ENCODE measurements at regions not wholly inside any gene's neighbourhood (a gene's known extent, or its start where the extent isn't known, plus 50 kb on each side); places are given as distances from the start of the nearest gene placed in this dataset.

GRCh38 chr12:34294671-34295365 is 272.5 kb downstream of the ALG10 start:
- intact Hi-C loops (cut with DNase I; ENCODE audit: low total_unique reads), result no loop called here
- 75 to 85% (median 82%) methylated on average over 23 of the region's 23 CpGs for WGBS, 5 donors
- no peak for DNase-seq

DNA sequence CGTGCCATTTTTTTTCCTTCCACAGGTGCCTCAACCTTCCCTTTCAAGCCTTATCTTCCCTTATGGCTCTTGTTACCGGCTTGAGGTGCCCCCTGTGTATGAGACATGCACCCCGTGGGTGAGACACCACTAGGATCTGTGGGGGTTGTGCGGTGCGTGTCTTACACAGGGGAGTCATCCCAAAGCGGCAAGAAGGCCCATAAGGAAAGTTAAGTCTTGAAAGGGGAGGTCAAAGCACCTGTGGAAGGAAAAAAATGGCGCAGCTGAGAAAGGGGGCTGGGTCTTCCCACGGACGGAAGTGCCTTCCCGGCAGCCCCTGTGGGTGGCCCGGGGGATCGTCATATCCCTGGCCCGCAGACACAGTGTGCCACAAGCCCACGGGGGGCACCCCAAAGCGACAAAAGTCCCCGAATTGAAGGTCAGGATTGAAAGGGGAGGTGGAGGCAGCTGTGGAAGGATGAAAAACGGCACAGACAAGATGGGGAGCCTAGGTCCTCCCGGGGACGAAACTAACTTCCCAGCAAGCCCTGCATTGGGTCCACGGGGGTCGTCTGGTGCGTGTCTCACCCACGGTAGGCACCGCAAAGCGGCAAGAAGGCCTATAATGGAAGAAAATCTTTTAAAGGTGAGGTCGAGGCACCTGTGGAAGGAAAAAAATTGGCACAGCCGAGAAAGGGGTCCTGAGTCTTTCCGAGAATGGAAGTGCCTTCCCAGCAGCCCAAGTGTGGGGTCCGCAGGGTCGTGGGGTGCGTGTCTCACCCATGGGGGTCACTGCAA is 273.3 kb downstream of the ALG10 start:
- DNase-seq, result no peak
- H3K9me3 ChIP-seq, result peaks cover 11 to 100% (median 76%) of the 10 kb centered on the region in 4 donors
- TF ChIP-seq CTCF (IDR thresholded peaks at IDR 0.05), result no peak
- no peak for TF ChIP-seq POLR2AphosphoS5 (IDR thresholded peaks at IDR 0.05)
- TF ChIP-seq EP300 (IDR thresholded peaks at IDR 0.05), result no peak
- TF ChIP-seq POLR2A (IDR thresholded peaks at IDR 0.05), result no peak
- no peak overlapping the region for H3K4me3 ChIP-seq
- no peak overlapping the region for H3K27ac ChIP-seq
- no peaks in the 10 kb centered on the region for H3K36me3 ChIP-seq
- intact Hi-C loops (cut with DNase I; ENCODE audit: low total_unique reads), result no loop called here
- no peaks in the 10 kb centered on the region for H3K4me1 ChIP-seq
- H3K27me3 ChIP-seq, result no peaks in the 10 kb centered on the region
- 75 to 82% (median 80%) methylated on average over 31 of the region's 31 CpGs for WGBS, 5 donors

More at GRCh38 chr12:34294671-34295365, 272.5 kb downstream of the ALG10 start:
- H3K4me3 ChIP-seq, result no peak overlapping the region
- H3K36me3 ChIP-seq, result no peaks in the 10 kb centered on the region
- TF ChIP-seq CTCF (IDR thresholded peaks at IDR 0.05) (no peak), EP300 (IDR thresholded peaks at IDR 0.05) (no peak), POLR2A (IDR thresholded peaks at IDR 0.05) (no peak), POLR2AphosphoS5 (IDR thresholded peaks at IDR 0.05) (no peak)
- no peaks in the 10 kb centered on the region for H3K4me1 ChIP-seq
- H3K27ac ChIP-seq, result no peak overlapping the region
- H3K9me3 ChIP-seq, result peaks cover 11 to 100% (median 74%) of the 10 kb centered on the region in 4 donors
- no peaks in the 10 kb centered on the region for H3K27me3 ChIP-seq

GRCh38 chr12:34296143-34297041 is 274.1 kb downstream of the ALG10 start:
- no peak for DNase-seq
- WGBS, 5 donors, result 67 to 72% (median 70%) methylated on average over 30 of the region's 30 CpGs
- H3K27ac ChIP-seq, result no peak overlapping the region

DNA sequence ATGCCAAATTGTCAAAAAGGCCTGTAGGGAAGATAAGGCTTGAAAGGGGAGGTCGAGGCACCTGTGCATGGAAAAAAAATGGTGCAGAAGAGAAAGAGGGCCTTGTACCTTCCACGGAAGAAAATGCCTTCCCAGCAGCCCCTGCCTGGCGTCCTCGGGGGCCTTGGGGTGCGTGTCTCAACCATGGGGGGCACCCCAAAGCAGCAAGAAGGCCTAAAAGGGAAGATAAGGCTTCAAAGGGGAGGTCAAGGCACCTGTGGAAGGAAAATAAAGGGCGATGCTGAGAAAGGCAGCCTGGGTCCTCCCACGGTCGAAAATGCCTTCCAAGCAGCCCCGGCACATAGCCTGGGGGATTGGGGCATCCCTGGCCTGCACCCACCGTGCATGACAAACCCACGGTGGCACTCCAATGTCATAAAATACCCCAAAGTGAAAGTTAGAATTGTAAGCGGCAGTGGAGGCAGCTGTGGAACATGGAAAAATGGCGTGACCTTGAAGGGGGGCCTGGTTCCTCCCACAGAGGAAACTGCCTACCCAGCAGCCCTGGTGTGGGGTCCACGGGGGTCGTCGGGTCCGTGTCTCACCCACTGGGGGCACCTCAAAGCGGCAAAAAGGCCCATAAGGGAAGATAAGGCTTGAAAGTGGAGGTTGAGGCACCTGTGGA is 275.0 kb downstream of the ALG10 start:
- Histone ChIP-seq H3K4me3 (no peak overlapping the region), H3K27me3 (no peaks in the 10 kb centered on the region), H3K36me3 (no peaks in the 10 kb centered on the region), H3K27ac (no peak overlapping the region), H3K9me3 (peaks cover 11 to 100% (median 77%) of the 10 kb centered on the region in 4 donors), H3K4me1 (no peaks in the 10 kb centered on the region)
- TF ChIP-seq POLR2A (IDR thresholded peaks at IDR 0.05), result no peak
- TF ChIP-seq POLR2AphosphoS5 (IDR thresholded peaks at IDR 0.05), result no peak
- TF ChIP-seq CTCF (IDR thresholded peaks at IDR 0.05), result no peak
- TF ChIP-seq EP300 (IDR thresholded peaks at IDR 0.05), result no peak
- 54 to 58% (median 56%) methylated on average over 18 of the region's 18 CpGs for WGBS, 5 donors
- intact Hi-C loops (cut with DNase I; ENCODE audit: low total_unique reads), result no loop called here
- no peak for DNase-seq

More at GRCh38 chr12:34296143-34297041, 274.1 kb downstream of the ALG10 start:
- Histone ChIP-seq H3K4me3 (no peak overlapping the region), H3K4me1 (no peaks in the 10 kb centered on the region), H3K9me3 (peaks cover 11 to 100% (median 77%) of the 10 kb centered on the region in 4 donors), H3K27me3 (no peaks in the 10 kb centered on the region), H3K36me3 (no peaks in the 10 kb centered on the region)
- TF ChIP-seq EP300 (IDR thresholded peaks at IDR 0.05), result no peak
- intact Hi-C loops (cut with DNase I; ENCODE audit: low total_unique reads), result no loop called here

Measured in stomach (tissue), 8 donors.